Endothelial cell of umbilical vein (primary cell): ENCODE measurements at regions not wholly inside any gene's neighbourhood (a gene's known extent, or its start where the extent isn't known, plus 50 kb on each side); places are given as distances from the start of the nearest gene placed in this dataset.
A peak's percentile ranks its signal among the peaks of the same experiment; 100 is the strongest.

Experiments used
- BruUV-seq: library from RNA; stranded (reverse); fragments of 400-500 nt; replicated peaks from 2 replicates; lab custom pipeline; 2021; lab: Mats Ljungman, UMichigan
- CTCF ChIA-PET: fragments of 300-600, 350-600 bp; sonication (Branson Sonifier 250); formaldehyde crosslinking; loops from one replicate; lab custom pipeline; 2021; ENCODE audit warnings: antibody characterized with exemption, inconsistent platforms; lab: Charles Lee
- POLR2A ChIA-PET: fragments of 300-600, 350-600 bp; sonication (Branson Sonifier 250); formaldehyde crosslinking; loops from one replicate; lab custom pipeline; 2021; ENCODE audit warnings: antibody characterized with exemption, inconsistent platforms; lab: Charles Lee
- DNase-seq: peaks from one replicate; pipeline ENCODE4 v3.0.0-alpha.2; 2011; ENCODE audit warnings: low read depth, low spot score
- FAIRE-seq: peaks from 2 replicates; lab custom pipeline; 2011; peaks lifted over from hg19 to GRCh38; lab: Jason Lieb, UNC
- H2AFZ ChIP-seq: 2 replicates; pipeline ENCODE4 v1.6.0; 2012; ENCODE audit warnings: low read depth, low read length, control low read depth, inconsistent platforms
- H3K27ac ChIP-seq: 2 replicates; pipeline ENCODE4 v1.5.1; 2011; ENCODE audit warnings: low read depth, mild to moderate bottlenecking, control low read depth, low read length, moderate library complexity; ENCODE audit not compliant: insufficient read depth
- H3K27me3 ChIP-seq, 2 experiments: 2 replicates each; pipeline versions ENCODE4 v1.6.0 to v1.6.1; 2011; ENCODE audit warnings: low read length in 2 of 2, mixed read lengths in 1 of 2; ENCODE audit not compliant: control insufficient read depth in 2 of 2, insufficient read depth in 2 of 2
- H3K36me3 ChIP-seq, 2 experiments: 2 replicates in 1 of 2; 3 replicates in 1 of 2; pipeline ENCODE4 v1.5.1; 2011; ENCODE audit warnings: low read length in 2 of 2, mild to moderate bottlenecking in 1 of 2, moderate library complexity in 1 of 2; ENCODE audit not compliant: control insufficient read depth in 2 of 2, insufficient read depth in 2 of 2; ENCODE audit errors: extremely low read depth in 1 of 2
- H3K4me1 ChIP-seq: 3 replicates; pipeline ENCODE4 v1.5.1; 2011; ENCODE audit warnings: mild to moderate bottlenecking, low read length; ENCODE audit not compliant: control insufficient read depth, insufficient read depth; ENCODE audit errors: extremely low read depth
- H3K4me2 ChIP-seq: 2 replicates; pipeline ENCODE4 v1.6.1; 2011; ENCODE audit warnings: low read length, control low read depth, mixed read lengths; ENCODE audit not compliant: insufficient read depth
- H3K4me3 ChIP-seq, 3 experiments: fragments of 200-600 bp in 1 of 3; sonication (generic), shearing (Covaris generic) in 1 of 3; replicated peaks in 1 of 3; 2 replicates each; pipeline ENCODE4 v1.5.1; 2011 to 2016; ENCODE audit warnings: control low read depth in 3 of 3, low read length in 3 of 3, mild to moderate bottlenecking in 2 of 3, inconsistent platforms in 1 of 3, low read depth in 1 of 3, moderate library complexity in 1 of 3; ENCODE audit not compliant: insufficient read depth in 1 of 3
- H3K79me2 ChIP-seq: 2 replicates; pipeline ENCODE4 v1.6.0; 2012; ENCODE audit warnings: low read length, inconsistent platforms; ENCODE audit not compliant: control insufficient read depth, insufficient read depth
- H3K9ac ChIP-seq: replicated peaks from 2 replicates; pipeline ENCODE3; 2011; ENCODE audit warnings: low read length, control low read depth; ENCODE audit not compliant: insufficient read depth; ENCODE audit errors: extremely low read depth
- H3K9me1 ChIP-seq: replicated peaks from 3 replicates; pipeline ENCODE4 v1.6.0; 2011; ENCODE audit warnings: mild to moderate bottlenecking, low read length; ENCODE audit not compliant: control insufficient read depth, insufficient read depth; ENCODE audit errors: extremely low read depth
- H3K9me3 ChIP-seq: replicated peaks from 2 replicates; pipeline ENCODE4 v1.5.1; 2012; ENCODE audit warnings: low read length, inconsistent platforms; ENCODE audit not compliant: control insufficient read depth, insufficient read depth
- H4K20me1 ChIP-seq: replicated peaks from 2 replicates; pipeline ENCODE3; 2011; ENCODE audit warnings: mild to moderate bottlenecking, low read length; ENCODE audit not compliant: control insufficient read depth, insufficient read depth; ENCODE audit errors: extremely low read depth
- EZH2 ChIP-seq: IDR thresholded peaks from 2 replicates; pipeline ENCODE4 v1.6.1; 2012; ENCODE audit warnings: borderline replicate concordance, low read depth, mild to moderate bottlenecking, moderate library complexity, low read length, inconsistent platforms; ENCODE audit not compliant: severe bottlenecking
- FOS ChIP-seq: IDR thresholded peaks from 2 replicates; pipeline ENCODE4 v1.6.1; 2011; ENCODE audit warnings: mild to moderate bottlenecking, low read length, moderate library complexity, borderline replicate concordance; ENCODE audit not compliant: insufficient read depth
- GATA2 ChIP-seq: IDR thresholded peaks from 2 replicates; pipeline ENCODE4 v1.7.0; 2011; ENCODE audit warnings: low read depth, mild to moderate bottlenecking, moderate library complexity, mixed read lengths, low read length; ENCODE audit not compliant: insufficient read length, insufficient read depth
- JUN ChIP-seq: IDR thresholded peaks from 2 replicates; pipeline ENCODE4 v1.6.1; 2011; ENCODE audit warnings: borderline replicate concordance, low read depth; ENCODE audit not compliant: insufficient read length, insufficient read depth
- MAX ChIP-seq: IDR thresholded peaks from 2 replicates; pipeline ENCODE4 v1.6.1; 2011; ENCODE audit not compliant: insufficient read depth, insufficient read length
- MYC ChIP-seq: IDR thresholded peaks from one replicate; pipeline ENCODE4 v1.6.1; 2011; ENCODE audit warnings: mild to moderate bottlenecking, low read depth, low read length
- POLR2A ChIP-seq: IDR thresholded peaks from 2 replicates; pipeline ENCODE4 v1.6.1; 2012; ENCODE audit warnings: low read depth, mild to moderate bottlenecking, control low read depth, low read length
- POLR2AphosphoS5 ChIP-seq: IDR thresholded peaks from 2 replicates; pipeline ENCODE4 v1.6.1; 2012; ENCODE audit warnings: low read depth, mild to moderate bottlenecking, control low read depth, low read length, moderate library complexity; ENCODE audit not compliant: insufficient read depth
- dilution Hi-C: fragments of 300-500 bp; cut with MboI; formaldehyde crosslinking; loops from one replicate; pipeline ENCODE4 v1.15.0; 2019; ENCODE audit warnings: low sequenced_read_pairs; ENCODE audit not compliant: extremely low pct_ligation_motif_present
- intact Hi-C: fragments of 100-400 bp; cut with micrococcal nuclease; formaldehyde crosslinking; loops from one replicate; pipeline ENCODE4 v1.10.0; 2022
- TF ChIP-seq, protein P1 (sequence below), 2 donors: IDR thresholded peaks; 1 replicate in 1 of 2; 2 replicates in 1 of 2; pipeline ENCODE4 v1.5.1; 2011; ENCODE audit warnings: low read length in 2 of 2, mild to moderate bottlenecking in 2 of 2, moderate library complexity in 2 of 2, control low read depth in 1 of 2, inconsistent platforms in 1 of 2, low read depth in 1 of 2; ENCODE audit not compliant: insufficient read depth in 1 of 2; ENCODE audit errors: extremely low read depth in 1 of 2

DNA sequence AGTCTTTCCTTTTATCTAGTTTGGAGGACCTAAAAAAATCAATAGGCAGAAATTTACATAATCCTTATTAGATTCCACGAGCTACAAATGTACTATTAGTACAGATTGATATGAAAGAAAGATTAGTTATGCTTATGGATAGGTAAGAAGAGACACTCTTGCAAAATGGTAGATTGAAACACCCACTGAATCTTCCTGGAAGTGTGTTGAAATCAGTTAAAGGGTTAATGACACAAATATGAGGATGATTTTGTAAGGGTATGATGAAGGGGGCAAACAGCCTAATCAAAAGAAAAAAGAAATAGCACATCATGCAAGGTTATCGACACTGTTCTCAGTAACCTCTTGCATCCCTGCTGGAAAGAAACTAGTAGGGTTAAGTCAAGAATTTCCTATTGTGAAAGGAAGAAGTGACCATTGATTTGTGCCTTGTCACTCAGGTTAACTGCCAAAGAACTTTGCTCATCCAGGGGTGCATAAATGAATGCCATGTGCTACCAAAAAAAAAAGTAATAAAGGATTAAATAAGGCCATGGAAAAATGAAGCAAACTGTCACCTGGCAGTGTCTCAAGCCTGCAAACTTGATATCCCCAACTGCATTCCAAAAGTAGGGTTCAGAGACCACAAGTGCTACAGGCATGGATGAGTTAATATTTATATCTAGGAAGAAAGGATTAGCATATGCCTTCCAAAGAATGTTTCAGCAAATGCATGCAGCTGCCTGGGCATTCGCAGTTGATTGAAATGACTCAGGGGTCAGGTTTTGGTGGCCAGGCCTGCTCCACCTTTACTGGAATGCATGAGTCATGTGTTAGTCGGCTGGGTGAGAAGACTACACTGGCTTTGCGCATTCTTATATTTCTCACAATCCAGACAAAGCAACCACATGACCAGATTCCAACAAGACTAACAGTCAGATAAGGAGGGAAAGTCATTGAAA lies 78.3 kb upstream of the ATXN3L start:
- peak; percentile 95 for FAIRE-seq
- dilution Hi-C loops = no loop called here
- DNase-seq = peak; percentile 95
- no peaks in the 10 kb centered on the region for H3K9me3 ChIP-seq
- no peaks in the 10 kb centered on the region for H4K20me1 ChIP-seq
- H3K9ac ChIP-seq = peak overlapping the region; percentile 78
- no peaks in the 10 kb centered on the region for H3K27me3 ChIP-seq
- TF ChIP-seq MYC = no peak
- peak; percentile 96 for TF ChIP-seq JUN
- TF ChIP-seq POLR2AphosphoS5 = peak; percentile 62
- peak; percentile 82 for TF ChIP-seq GATA2
- TF ChIP-seq MAX = no peak
- no peak for TF ChIP-seq EZH2
- peak; percentile 37 for TF ChIP-seq POLR2A
- TF ChIP-seq FOS = peak; percentile 99
- TF ChIP-seq, protein P1, sequence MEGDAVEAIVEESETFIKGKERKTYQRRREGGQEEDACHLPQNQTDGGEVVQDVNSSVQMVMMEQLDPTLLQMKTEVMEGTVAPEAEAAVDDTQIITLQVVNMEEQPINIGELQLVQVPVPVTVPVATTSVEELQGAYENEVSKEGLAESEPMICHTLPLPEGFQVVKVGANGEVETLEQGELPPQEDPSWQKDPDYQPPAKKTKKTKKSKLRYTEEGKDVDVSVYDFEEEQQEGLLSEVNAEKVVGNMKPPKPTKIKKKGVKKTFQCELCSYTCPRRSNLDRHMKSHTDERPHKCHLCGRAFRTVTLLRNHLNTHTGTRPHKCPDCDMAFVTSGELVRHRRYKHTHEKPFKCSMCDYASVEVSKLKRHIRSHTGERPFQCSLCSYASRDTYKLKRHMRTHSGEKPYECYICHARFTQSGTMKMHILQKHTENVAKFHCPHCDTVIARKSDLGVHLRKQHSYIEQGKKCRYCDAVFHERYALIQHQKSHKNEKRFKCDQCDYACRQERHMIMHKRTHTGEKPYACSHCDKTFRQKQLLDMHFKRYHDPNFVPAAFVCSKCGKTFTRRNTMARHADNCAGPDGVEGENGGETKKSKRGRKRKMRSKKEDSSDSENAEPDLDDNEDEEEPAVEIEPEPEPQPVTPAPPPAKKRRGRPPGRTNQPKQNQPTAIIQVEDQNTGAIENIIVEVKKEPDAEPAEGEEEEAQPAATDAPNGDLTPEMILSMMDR (IDR thresholded peaks at IDR 0.05; ENCODE audit: extremely low read depth in 1 of 2, insufficient read depth in 1 of 2, low read depth in 1 of 2, low read length in 2 of 2) = no peak
- H3K4me3 ChIP-seq = no peak overlapping the region
- H3K79me2 ChIP-seq = no peaks in the 10 kb centered on the region
- peak overlapping the region; percentile 93 for H3K27ac ChIP-seq
- peak overlapping the region; percentile 60 for H3K4me2 ChIP-seq
- ChIA-PET CTCF (interaction anchor here (0.9 to 1.3 kb wide), 3 partner anchors 57 to 451 kb away, joined by 3 to 6 read pairs (median 4); no protein-coding TSS in a partner anchor), POLR2A (interaction anchor here (1.9 kb wide), 1 partner anchor 420 kb away, joined by 6 read pairs; no protein-coding TSS in a partner anchor)
- no peak overlapping the region for H2AFZ ChIP-seq
- no peaks in the 10 kb centered on the region for H3K36me3 ChIP-seq
- intact Hi-C loops = loop anchor here (1.0 to 5.0 kb wide), 8 partner anchors 31 to 420 kb away; no protein-coding TSS in a partner anchor
- no peaks in the 10 kb centered on the region for H3K9me1 ChIP-seq
- peaks cover 31% of the 10 kb centered on the region for H3K4me1 ChIP-seq
- BruUV-seq = TSS peak; percentile 69
